Stimulated activated CD4-positive, alpha-beta T cell treated with anti-CD3 and anti-CD28 coated beads, Interleukin-15, amount 100 ng/mL, for 1 hour (primary cell): ENCODE measurements at regions not wholly inside any gene's neighbourhood (a gene's known extent, or its start where the extent isn't known, plus 50 kb on each side); places are given as distances from the start of the nearest gene placed in this dataset.
"Not testable (repeated sequence)": the region's sequence is repeated elsewhere in the genome, so short reads cannot be mapped to it uniquely, and the experiment has no call there.

ENCODE experiments used
- DNase-seq, 2 donors: peaks; one replicate each; pipeline ENCODE4 v3.0.0-alpha.2; 2020; ENCODE audit warnings: low read depth in 1 of 2, low spot score in 1 of 2

GRCh38 chr1:213767683-213768082 lies 220.1 kb upstream of the PROX1 start:
- no peak for DNase-seq

GRCh38 chr1:213772128-213773063 lies 215.4 kb upstream of the PROX1 start:
- DNase-seq = no peak

- DNase-seq = no peak
Observed at GRCh38 chr1:213773975-213774374, 213.8 kb upstream of the PROX1 start.

- DNase-seq = no peak
Observed at GRCh38 chr1:213776969-213777368, 210.8 kb upstream of the PROX1 start.

- no peak for DNase-seq
Observed at GRCh38 chr1:213779228-213779627, 208.5 kb upstream of the PROX1 start.

GRCh38 chr1:213782941-213783672 lies 204.7 kb upstream of the PROX1 start:
- DNase-seq = no peak

- DNase-seq = no peak
Observed at GRCh38 chr1:213783893-213784292, 203.9 kb upstream of the PROX1 start.

GRCh38 chr1:213786683-213787082 lies 201.1 kb upstream of the PROX1 start:
- no peak for DNase-seq

GRCh38 chr1:213790565-213790964 lies 197.2 kb upstream of the PROX1 start:
- no peak for DNase-seq

- DNase-seq = no peak
Observed at GRCh38 chr1:213793482-213794067, 194.2 kb upstream of the PROX1 start.

GRCh38 chr1:213796525-213796924 lies 191.2 kb upstream of the PROX1 start:
- no peak for DNase-seq

- DNase-seq = not testable (repeated sequence)
Observed at GRCh38 chr1:213808288-213808687, 179.5 kb upstream of the PROX1 start.

GRCh38 chr1:213817156-213817555 lies 170.6 kb upstream of the PROX1 start:
- DNase-seq = no peak

GRCh38 chr1:213820362-213821149 lies 167.2 kb upstream of the PROX1 start:
- no peak for DNase-seq

GRCh38 chr1:213821175-213821942 lies 166.4 kb upstream of the PROX1 start:
- no peak for DNase-seq

GRCh38 chr1:213821943-213822334 lies 165.8 kb upstream of the PROX1 start:
- no peak for DNase-seq

GRCh38 chr1:213826891-213827290 lies 160.9 kb upstream of the PROX1 start:
- no peak for DNase-seq

GRCh38 chr1:213828867-213829266 lies 158.9 kb upstream of the PROX1 start:
- no peak for DNase-seq

GRCh38 chr1:213829780-213830179 lies 158.0 kb upstream of the PROX1 start:
- no peak for DNase-seq

GRCh38 chr1:213830371-213830770 lies 157.4 kb upstream of the PROX1 start:
- DNase-seq = no peak
